PC-9 (cell line): ENCODE measurements at regions not wholly inside any gene's neighbourhood (a gene's known extent, or its start where the extent isn't known, plus 50 kb on each side); places are given as distances from the start of the nearest gene placed in this dataset.

Experiments
- BruUV-seq: library from RNA; stranded (reverse); fragments of 400-500 nt; replicated peaks from 2 replicates; lab custom pipeline; 2021; lab: Mats Ljungman, UMichigan
- CTCF ChIA-PET: fragments of 300-600 bp; sonication (Branson Sonifier 250); formaldehyde crosslinking; loops from one replicate; lab custom pipeline; 2022; ENCODE audit warnings: antibody characterized with exemption; lab: Charles Lee
- POLR2A ChIA-PET: fragments of 300-600 bp; sonication (Branson Sonifier 250); formaldehyde crosslinking; loops from one replicate; lab custom pipeline; 2022; ENCODE audit warnings: antibody characterized with exemption; ENCODE audit not compliant: unreplicated experiment; lab: Charles Lee
- DNase-seq, 2 experiments: peaks; one replicate each; pipeline versions ENCODE4 v3.0.0 to v3.0.0-alpha.2; 2015 to 2022; ENCODE audit warnings: mixed read lengths in 1 of 2
- H2AFZ ChIP-seq: fragments of 200-600 bp; sonication (generic); 2 replicates; pipeline ENCODE4 v1.8.1; 2017; ENCODE audit warnings: antibody characterized with exemption
- H3F3A ChIP-seq: fragments of 200-600 bp; sonication (generic); 2 replicates; pipeline ENCODE4 v1.8.1; 2017; ENCODE audit warnings: antibody characterized with exemption, mild to moderate bottlenecking, low read depth; ENCODE audit not compliant: insufficient read depth
- H3K27ac ChIP-seq: fragments of 200-600 bp; sonication (generic); 2 replicates; pipeline ENCODE4 v1.6.1; 2016; ENCODE audit warnings: mixed run types
- H3K27me3 ChIP-seq: fragments of 200-600 bp; sonication (generic); 2 replicates; pipeline ENCODE4 v1.6.1; 2016; ENCODE audit warnings: low read depth, mixed run types; ENCODE audit not compliant: insufficient read depth
- H3K36me3 ChIP-seq: fragments of 200-600 bp; sonication (generic); 2 replicates; pipeline ENCODE4 v1.6.1; 2016; ENCODE audit warnings: low read depth, mixed run types
- H3K4me1 ChIP-seq: fragments of 200-600 bp; sonication (generic); replicated peaks from 2 replicates; pipeline ENCODE4 v1.6.1; 2016; ENCODE audit warnings: mixed run types; ENCODE audit not compliant: insufficient read depth
- H3K4me2 ChIP-seq: fragments of 200-600 bp; sonication (generic); 2 replicates; pipeline ENCODE4 v1.6.1; 2017; ENCODE audit warnings: mixed run types
- H3K4me3 ChIP-seq: fragments of 200-600 bp; sonication (generic); 2 replicates; pipeline ENCODE4 v1.6.1; 2016; ENCODE audit warnings: mixed run types
- H3K79me2 ChIP-seq: fragments of 200-600 bp; sonication (generic); 2 replicates; pipeline ENCODE4 v1.6.1; 2017; ENCODE audit warnings: low read depth, mixed run types
- H3K9me2 ChIP-seq: fragments of 200-600 bp; sonication (generic); 2 replicates; pipeline ENCODE4 v1.8.1; 2017; ENCODE audit warnings: mild to moderate bottlenecking; ENCODE audit not compliant: insufficient read depth
- H3K9me3 ChIP-seq: fragments of 200-600 bp; sonication (generic); 2 replicates; pipeline ENCODE4 v1.8.1; 2016; ENCODE audit warnings: low read depth; ENCODE audit not compliant: insufficient read depth
- H4K20me1 ChIP-seq: fragments of 200-600 bp; sonication (generic); 2 replicates; pipeline ENCODE4 v1.8.1; 2017; ENCODE audit not compliant: insufficient read depth
- CTCF ChIP-seq: fragments of 200-600 bp; sonication (generic); conservative IDR thresholded peaks from 2 replicates; pipeline ENCODE4 v1.6.1; 2017; ENCODE audit warnings: mixed run types, antibody characterized with exemption, mild to moderate bottlenecking, moderate library complexity
- EZH2 ChIP-seq: fragments of 200-600 bp; sonication (generic); IDR thresholded peaks from 2 replicates; pipeline ENCODE4 v1.8.0; 2017; ENCODE audit warnings: antibody characterized with exemption, low read depth
- intact Hi-C: fragments of 100-400 bp; cut with micrococcal nuclease; formaldehyde crosslinking; loops from one replicate; pipeline ENCODE4 v1.10.0; 2022; ENCODE audit not compliant: unreplicated experiment

GRCh38 chr22:48560389-48560751 lies 1267.3 kb downstream of the BRD1 start:
- no peaks in the 10 kb centered on the region for H3K79me2 ChIP-seq
- BruUV-seq = no TSS peak
- intact Hi-C loops = no loop called here
- DNase-seq = no peak
- H3K4me3 ChIP-seq = no peak overlapping the region
- peaks cover 98% of the 10 kb centered on the region for H3K27me3 ChIP-seq
- no peaks in the 10 kb centered on the region for H3K9me3 ChIP-seq
- no peak overlapping the region for H2AFZ ChIP-seq
- H3K4me1 ChIP-seq = no peaks in the 10 kb centered on the region
- no peak overlapping the region for H3K4me2 ChIP-seq
- H3F3A ChIP-seq = no peaks in the 10 kb centered on the region
- no peak overlapping the region for H3K27ac ChIP-seq
- POLR2A ChIA-PET = no interaction called here
- CTCF ChIA-PET = interaction anchor here (0.6 kb wide), 1 partner anchor 10 kb away, joined by 9 read pairs; no protein-coding TSS in a partner anchor
- no peak for TF ChIP-seq CTCF
- TF ChIP-seq EZH2 = no peak
- no peaks in the 10 kb centered on the region for H3K9me2 ChIP-seq
- 0 out of 2 replicates have a peak, but pooled peaks cover 1% of the 10 kb centered on the region for H4K20me1 ChIP-seq
- no peaks in the 10 kb centered on the region for H3K36me3 ChIP-seq

GRCh38 chr22:48559647-48560388 lies 1267.9 kb downstream of the BRD1 start:
- no peak overlapping the region for H3K4me3 ChIP-seq
- no peaks in the 10 kb centered on the region for H3K79me2 ChIP-seq
- CTCF ChIA-PET = interaction anchor here (0.6 kb wide), 1 partner anchor 11 kb away, joined by 9 read pairs; no protein-coding TSS in a partner anchor
- no peaks in the 10 kb centered on the region for H3K9me3 ChIP-seq
- POLR2A ChIA-PET = no interaction called here
- peaks cover 98% of the 10 kb centered on the region for H3K27me3 ChIP-seq
- no peaks in the 10 kb centered on the region for H3K4me1 ChIP-seq
- BruUV-seq = no TSS peak
- no peaks in the 10 kb centered on the region for H3K9me2 ChIP-seq
- H3K4me2 ChIP-seq = no peak overlapping the region
- no peak overlapping the region for H3K27ac ChIP-seq
- TF ChIP-seq CTCF = no peak
- TF ChIP-seq EZH2 = no peak
- H3K36me3 ChIP-seq = no peaks in the 10 kb centered on the region
- no peak overlapping the region for H2AFZ ChIP-seq
- H4K20me1 ChIP-seq = no peaks in the 10 kb centered on the region
- DNase-seq = no peak
- H3F3A ChIP-seq = no peaks in the 10 kb centered on the region
- intact Hi-C loops = no loop called here

- Histone ChIP-seq H3K27me3 (peaks cover 98% of the 10 kb centered on the region), H4K20me1 (no peaks in the 10 kb centered on the region), H3K36me3 (no peaks in the 10 kb centered on the region), H3K4me1 (no peaks in the 10 kb centered on the region), H3K9me2 (no peaks in the 10 kb centered on the region), H3F3A (no peaks in the 10 kb centered on the region), H3K4me3 (no peak overlapping the region), H3K79me2 (no peaks in the 10 kb centered on the region), H2AFZ (no peak overlapping the region), H3K27ac (no peak overlapping the region), H3K9me3 (no peaks in the 10 kb centered on the region), H3K4me2 (no peak overlapping the region)
- no peak for DNase-seq
- TF ChIP-seq EZH2 = no peak
- TF ChIP-seq CTCF = no peak
- BruUV-seq = no TSS peak
- intact Hi-C loops = no loop called here
- POLR2A ChIA-PET = no interaction called here
- CTCF ChIA-PET = no interaction called here
Measured at GRCh38 chr22:48558606-48559402, 1268.9 kb downstream of the BRD1 start.
